ENCODE measurements at regions not wholly inside any gene's neighbourhood (a gene's known extent, or its start where the extent isn't known, plus 50 kb on each side); places are given as distances from the start of the nearest gene placed in this dataset.

- Histone ChIP-seq H4K20me1 (ENCODE audit: insufficient read depth) (no peaks in the 10 kb centered on the region), H3K4me3 (ENCODE audit: low read depth in 2 of 2, low read length in 1 of 2) (no peak overlapping the region), H3K27me3 (ENCODE audit: insufficient read depth) (no peaks in the 10 kb centered on the region), H3K4me1 (ENCODE audit: control insufficient read depth in 1 of 2, insufficient read depth in 2 of 2, low read depth in 1 of 2, low read length in 1 of 2) (no peaks in the 10 kb centered on the region), H3K79me2 (ENCODE audit: insufficient read depth) (no peaks in the 10 kb centered on the region), H2AFZ (ENCODE audit: low read depth) (no peak overlapping the region), H3K36me3 (replicated peaks in 1 of 2; ENCODE audit: control insufficient read depth in 1 of 2, insufficient read depth in 2 of 2, low read length in 1 of 2) (no peaks in the 10 kb centered on the region), H3K9me2 (no peaks in the 10 kb centered on the region), H3K9me3 (no peaks in the 10 kb centered on the region), H3K27ac (ENCODE audit: low read depth in 2 of 2, low read length in 1 of 2) (no peak overlapping the region), H3K9ac (no peak overlapping the region), H3K4me2 (no peak overlapping the region), H3F3A (replicated peaks; ENCODE audit: insufficient read depth) (no peaks in the 10 kb centered on the region)
- no peak for TF ChIP-seq SIN3A (IDR thresholded peaks at IDR 0.05; ENCODE audit: borderline replicate concordance, low read depth, low read length)
- no peak for TF ChIP-seq CTCF (IDR thresholded peaks at IDR 0.05)
- TF ChIP-seq GABPA (IDR thresholded peaks at IDR 0.05; ENCODE audit: low read depth): no peak
- TF ChIP-seq EZH2phosphoT487 (IDR thresholded peaks at IDR 0.05; ENCODE audit: borderline replicate concordance, low read depth): no peak
- TF ChIP-seq ZBTB33 (IDR thresholded peaks at IDR 0.05; ENCODE audit: borderline replicate concordance, low read depth): no peak
- TF ChIP-seq CHD2 (IDR thresholded peaks at IDR 0.05; ENCODE audit: low read length, partially characterized antibody): no peak
- TF ChIP-seq TCF12 (IDR thresholded peaks at IDR 0.05): no peak
- ChIA-PET POLR2A (no interaction called here), CTCF (no interaction called here)
- no peak for DNase-seq
Measured at GRCh38 chrX:81900522-81900921, 698.6 kb downstream of the SH3BGRL start.

GRCh38 chrX:81925812-81926211 is 723.9 kb downstream of the SH3BGRL start:
- Histone ChIP-seq H3K9me2 (no peaks in the 10 kb centered on the region), H3K4me1 (ENCODE audit: control insufficient read depth in 1 of 2, insufficient read depth in 2 of 2, low read depth in 1 of 2, low read length in 1 of 2) (no peaks in the 10 kb centered on the region), H3K36me3 (replicated peaks in 1 of 2; ENCODE audit: control insufficient read depth in 1 of 2, insufficient read depth in 2 of 2, low read length in 1 of 2) (no peaks in the 10 kb centered on the region), H2AFZ (ENCODE audit: low read depth) (no peak overlapping the region), H3F3A (replicated peaks; ENCODE audit: insufficient read depth) (no peaks in the 10 kb centered on the region), H3K79me2 (ENCODE audit: insufficient read depth) (no peaks in the 10 kb centered on the region), H3K27me3 (ENCODE audit: insufficient read depth) (no peaks in the 10 kb centered on the region), H3K4me2 (no peak overlapping the region), H3K27ac (ENCODE audit: low read depth in 2 of 2, low read length in 1 of 2) (no peak overlapping the region), H3K9ac (no peak overlapping the region), H3K4me3 (ENCODE audit: low read depth in 2 of 2, low read length in 1 of 2) (no peak overlapping the region), H3K9me3 (no peaks in the 10 kb centered on the region), H4K20me1 (ENCODE audit: insufficient read depth) (no peaks in the 10 kb centered on the region)
- CTCF ChIA-PET: no interaction called here
- POLR2A ChIA-PET: no interaction called here
- 0% methylated on average over 1 of the region's 2 CpGs for WGBS (ENCODE audit: low lambda C conversion rate)
- no peak for DNase-seq
- no peak for TF ChIP-seq CTCF (IDR thresholded peaks at IDR 0.05)
- TF ChIP-seq ELF1 (IDR thresholded peaks at IDR 0.05): no peak
- no peak for TF ChIP-seq MXI1 (IDR thresholded peaks at IDR 0.05; ENCODE audit: low read depth, low read length)
- TF ChIP-seq GABPA (IDR thresholded peaks at IDR 0.05; ENCODE audit: low read depth): no peak
- TF ChIP-seq USF2 (IDR thresholded peaks at IDR 0.05; ENCODE audit: borderline replicate concordance, low read depth, low read length): no peak
- TF ChIP-seq GATA2 (CRISPR knock-in tag; IDR thresholded peaks at IDR 0.05): no peak
- TF ChIP-seq TAF1 (IDR thresholded peaks at IDR 0.05; ENCODE audit: borderline replicate concordance, low read depth, low read length): no peak
- TF ChIP-seq NFIC (IDR thresholded peaks at IDR 0.05; ENCODE audit: borderline replicate concordance): no peak
- TF ChIP-seq FOXJ3 (CRISPR knock-in tag; IDR thresholded peaks at IDR 0.05): no peak
- no peak for TF ChIP-seq FOSL2 (IDR thresholded peaks at IDR 0.05; ENCODE audit: borderline replicate concordance, low read depth)
- no peak for TF ChIP-seq TEAD4 (IDR thresholded peaks at IDR 0.05; ENCODE audit: borderline replicate concordance, insufficient read depth)
- no peak for TF ChIP-seq REST (IDR thresholded peaks at IDR 0.05; ENCODE audit: low read depth, low read length)
- no peak for TF ChIP-seq FOXM1 (IDR thresholded peaks at IDR 0.05; ENCODE audit: low read depth)

Data from SK-N-SH (cell line).